Ectodermal cell (in vitro differentiated cells): ENCODE measurements at regions not wholly inside any gene's neighbourhood (a gene's known extent, or its start where the extent isn't known, plus 50 kb on each side); places are given as distances from the start of the nearest gene placed in this dataset.

Source experiments
- H3K27ac ChIP-seq: 2 replicates; pipeline ENCODE4 v1.7.0; 2013; ENCODE audit warnings: mild to moderate bottlenecking, low read depth, low read length; ENCODE audit not compliant: insufficient read depth, poor library complexity, severe bottlenecking
- H3K27me3 ChIP-seq: 2 replicates; pipeline ENCODE4 v1.7.0; 2013; ENCODE audit warnings: mild to moderate bottlenecking, low read length; ENCODE audit not compliant: insufficient read depth, control insufficient read depth, poor library complexity, severe bottlenecking
- H3K36me3 ChIP-seq: one replicate; pipeline ENCODE4 v1.7.0; 2013; ENCODE audit warnings: low read length; ENCODE audit not compliant: control insufficient read depth, insufficient read depth
- H3K4me1 ChIP-seq: one replicate; pipeline ENCODE4 v1.7.0; 2013; ENCODE audit warnings: low read length; ENCODE audit not compliant: control insufficient read depth, insufficient read depth
- H3K4me3 ChIP-seq: 2 replicates; pipeline ENCODE4 v1.7.0; 2013; ENCODE audit warnings: low read depth, low read length, control low read depth; ENCODE audit not compliant: insufficient read depth
- H3K9me3 ChIP-seq: 2 replicates; pipeline ENCODE4 v1.7.0; 2013; ENCODE audit warnings: mild to moderate bottlenecking, low read length, moderate library complexity; ENCODE audit not compliant: control insufficient read depth
- WGBS, 2 experiments: methylation state at CpG; one replicate each; pipeline ENCODE4 v1.1.7; 2013; ENCODE audit warnings: missing lambda C conversion rate in 2 of 2; 5-methylcytosine and 5-hydroxymethylcytosine counted together

GRCh38 chr14:65794674-65795279 is 382.2 kb downstream of the FUT8 start:
- H3K27me3 ChIP-seq = no peaks in the 10 kb centered on the region
- H3K27ac ChIP-seq = no peak overlapping the region
- H3K9me3 ChIP-seq = no peaks in the 10 kb centered on the region
- no peaks in the 10 kb centered on the region for H3K36me3 ChIP-seq
- H3K4me3 ChIP-seq = no peak overlapping the region
- WGBS, 2 experiments = 92 to 97% methylated on average over 6 of the region's 6 CpGs
- no peaks in the 10 kb centered on the region for H3K4me1 ChIP-seq

GRCh38 chr14:65798216-65798615 is 385.7 kb downstream of the FUT8 start:
- Histone ChIP-seq H3K27ac (no peak overlapping the region), H3K4me3 (no peak overlapping the region), H3K36me3 (no peaks in the 10 kb centered on the region), H3K27me3 (no peaks in the 10 kb centered on the region), H3K4me1 (no peaks in the 10 kb centered on the region), H3K9me3 (no peaks in the 10 kb centered on the region)
- WGBS, 2 experiments = 93 to 94% methylated on average over 8 of the region's 8 CpGs

GRCh38 chr14:65800694-65801093 is 388.2 kb downstream of the FUT8 start:
- Histone ChIP-seq H3K9me3 (no peaks in the 10 kb centered on the region), H3K36me3 (no peaks in the 10 kb centered on the region), H3K4me1 (no peaks in the 10 kb centered on the region), H3K4me3 (no peak overlapping the region), H3K27me3 (no peaks in the 10 kb centered on the region), H3K27ac (no peak overlapping the region)
- 94 to 98% methylated on average over 5 of the region's 6 CpGs for WGBS, 2 experiments

GRCh38 chr14:65802196-65802595 is 389.7 kb downstream of the FUT8 start:
- no peaks in the 10 kb centered on the region for H3K9me3 ChIP-seq
- 93% methylated on average over 2 of the region's 2 CpGs for WGBS, 2 experiments
- H3K4me1 ChIP-seq = no peaks in the 10 kb centered on the region
- H3K36me3 ChIP-seq = no peaks in the 10 kb centered on the region
- no peak overlapping the region for H3K27ac ChIP-seq
- H3K4me3 ChIP-seq = no peak overlapping the region
- no peaks in the 10 kb centered on the region for H3K27me3 ChIP-seq

- H3K27ac ChIP-seq = no peak overlapping the region
- no peaks in the 10 kb centered on the region for H3K27me3 ChIP-seq
- peaks cover 4% of the 10 kb centered on the region for H3K9me3 ChIP-seq
- WGBS, 2 experiments = 93 to 95% methylated on average over 6 of the region's 6 CpGs
- H3K36me3 ChIP-seq = no peaks in the 10 kb centered on the region
- no peak overlapping the region for H3K4me3 ChIP-seq
- H3K4me1 ChIP-seq = no peaks in the 10 kb centered on the region
Observed at GRCh38 chr14:65803885-65804284, 391.4 kb downstream of the FUT8 start.

- WGBS, 2 experiments = 90 to 92% methylated on average over 14 of the region's 14 CpGs
- no peak overlapping the region for H3K4me3 ChIP-seq
- H3K9me3 ChIP-seq = peaks cover 5% of the 10 kb centered on the region
- no peaks in the 10 kb centered on the region for H3K36me3 ChIP-seq
- H3K27me3 ChIP-seq = no peaks in the 10 kb centered on the region
- no peaks in the 10 kb centered on the region for H3K4me1 ChIP-seq
- no peak overlapping the region for H3K27ac ChIP-seq
Observed at GRCh38 chr14:65804439-65805112, 392.0 kb downstream of the FUT8 start.

GRCh38 chr14:65805113-65805473 is 392.6 kb downstream of the FUT8 start:
- no peaks in the 10 kb centered on the region for H3K27me3 ChIP-seq
- no peak overlapping the region for H3K4me3 ChIP-seq
- no peak overlapping the region for H3K27ac ChIP-seq
- WGBS, 2 experiments = 91 to 95% methylated on average over 3 of the region's 3 CpGs
- H3K9me3 ChIP-seq = peaks cover 8% of the 10 kb centered on the region
- H3K36me3 ChIP-seq = no peaks in the 10 kb centered on the region
- H3K4me1 ChIP-seq = no peaks in the 10 kb centered on the region

GRCh38 chr14:65808390-65808789 is 395.9 kb downstream of the FUT8 start:
- 96% methylated on average over 2 of the region's 2 CpGs for WGBS, 2 experiments
- no peaks in the 10 kb centered on the region for H3K27me3 ChIP-seq

GRCh38 chr14:65810322-65810721 is 397.8 kb downstream of the FUT8 start:
- Histone ChIP-seq H3K4me3 (no peak overlapping the region), H3K4me1 (no peaks in the 10 kb centered on the region), H3K9me3 (peaks cover 8% of the 10 kb centered on the region), H3K27ac (no peak overlapping the region), H3K36me3 (no peaks in the 10 kb centered on the region), H3K27me3 (no peaks in the 10 kb centered on the region)
- WGBS, 2 experiments = 52 to 63% methylated on average over 1 of the region's 1 CpG

More at GRCh38 chr14:65808390-65808789, 395.9 kb downstream of the FUT8 start:
- peaks cover 8% of the 10 kb centered on the region for H3K9me3 ChIP-seq
- no peak overlapping the region for H3K4me3 ChIP-seq
- no peaks in the 10 kb centered on the region for H3K4me1 ChIP-seq
- H3K36me3 ChIP-seq = no peaks in the 10 kb centered on the region
- no peak overlapping the region for H3K27ac ChIP-seq

GRCh38 chr14:65813760-65814384 is 401.3 kb downstream of the FUT8 start:
- Histone ChIP-seq H3K27ac (no peak overlapping the region), H3K27me3 (no peaks in the 10 kb centered on the region), H3K4me1 (no peaks in the 10 kb centered on the region), H3K36me3 (no peaks in the 10 kb centered on the region), H3K4me3 (no peak overlapping the region), H3K9me3 (peaks cover 4% of the 10 kb centered on the region)
- WGBS, 2 experiments = 27% methylated on average over 3 of the region's 3 CpGs
